Central memory CD8-positive, alpha-beta T cell (primary cell): ENCODE measurements at regions not wholly inside any gene's neighbourhood (a gene's known extent, or its start where the extent isn't known, plus 50 kb on each side); places are given as distances from the start of the nearest gene placed in this dataset.

Source experiments
- ATAC-seq: fragments of 150-1000 bp; cut with Tn5 transposase; replicated peaks from 2 replicates; pipeline ENCODE4 v1.10.0; 2022; ENCODE audit warnings: mild to moderate bottlenecking, moderate FRiP score, moderate number of reproducible peaks; ENCODE audit not compliant: poor library complexity, severe bottlenecking; ENCODE audit errors: extremely low read depth
- DNase-seq, 2 donors: peaks; one replicate each; pipeline ENCODE4 v3.0.0; 2021; ENCODE audit warnings: low spot score in 2 of 2
- H3K27ac Mint-ChIP-seq: one replicate; pipeline ENCODE4 v1.8.0; 2022; ENCODE audit warnings: low read depth, mild to moderate bottlenecking, moderate library complexity, mixed read lengths
- H3K27me3 Mint-ChIP-seq: one replicate; pipeline ENCODE4 v1.8.0; 2022; ENCODE audit warnings: mixed read lengths
- H3K36me3 Mint-ChIP-seq: one replicate; pipeline ENCODE4 v1.8.0; 2022; ENCODE audit warnings: mild to moderate bottlenecking, moderate library complexity, mixed read lengths; ENCODE audit not compliant: insufficient read depth
- H3K4me1 Mint-ChIP-seq: one replicate; pipeline ENCODE4 v1.8.0; 2022; ENCODE audit warnings: mixed read lengths
- H3K4me3 Mint-ChIP-seq: one replicate; pipeline ENCODE4 v1.8.0; 2022; ENCODE audit warnings: mild to moderate bottlenecking, moderate library complexity, mixed read lengths
- H3K9me3 Mint-ChIP-seq: one replicate; pipeline ENCODE4 v1.8.0; 2022; ENCODE audit warnings: mixed read lengths

DNA sequence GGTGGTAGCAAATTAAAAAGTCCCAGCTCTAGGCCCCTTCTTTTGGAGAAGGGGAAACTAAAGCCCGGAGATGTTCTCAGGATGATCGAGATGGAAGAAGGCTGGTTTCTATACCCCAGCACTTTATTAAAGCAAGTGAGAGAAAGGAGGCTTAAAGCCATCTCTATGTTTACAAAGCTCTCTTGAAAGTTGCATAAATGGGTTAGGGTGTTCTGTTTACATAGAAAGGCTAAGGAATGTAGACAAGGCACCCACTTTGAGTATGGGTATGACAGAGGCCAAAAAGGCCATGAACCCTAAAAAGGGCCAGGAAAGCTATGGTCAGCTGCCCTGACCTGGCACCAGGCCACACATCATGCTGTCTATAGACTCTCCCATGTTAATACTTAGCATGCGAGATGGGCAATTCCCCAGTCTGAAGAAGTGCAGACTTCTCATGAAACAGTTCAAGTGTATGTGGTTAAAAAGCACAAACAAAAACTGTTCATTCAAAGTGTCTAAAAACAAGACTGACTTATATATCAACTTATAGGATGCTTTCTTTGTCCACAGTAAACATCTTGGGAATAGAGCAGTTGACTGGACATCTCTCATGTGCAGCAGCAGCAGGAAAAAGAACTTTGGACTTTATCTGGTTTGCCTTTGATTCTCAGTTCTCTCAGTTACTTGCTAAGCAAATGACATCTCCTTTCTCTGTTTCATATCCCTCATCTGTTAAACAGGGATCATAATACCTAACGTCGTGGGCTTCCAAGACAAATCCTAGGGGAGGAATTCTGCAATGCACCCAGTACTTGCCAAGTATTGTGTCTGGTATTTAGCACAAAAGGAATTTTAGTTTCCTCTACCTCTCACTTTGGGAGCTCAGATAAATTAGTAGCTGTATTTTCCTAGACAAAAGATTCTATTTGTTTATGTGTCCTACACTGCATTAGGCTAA lies 521.6 kb downstream of the PLPP3 start:
- no peak for ATAC-seq
- Mint-ChIP-seq H3K36me3 (no peaks in the 10 kb centered on the region), H3K4me3 (no peak overlapping the region), H3K4me1 (no peaks in the 10 kb centered on the region), H3K27me3 (no peaks in the 10 kb centered on the region), H3K27ac (no peak overlapping the region), H3K9me3 (peaks cover 6% of the 10 kb centered on the region)
- no peak for DNase-seq

DNA sequence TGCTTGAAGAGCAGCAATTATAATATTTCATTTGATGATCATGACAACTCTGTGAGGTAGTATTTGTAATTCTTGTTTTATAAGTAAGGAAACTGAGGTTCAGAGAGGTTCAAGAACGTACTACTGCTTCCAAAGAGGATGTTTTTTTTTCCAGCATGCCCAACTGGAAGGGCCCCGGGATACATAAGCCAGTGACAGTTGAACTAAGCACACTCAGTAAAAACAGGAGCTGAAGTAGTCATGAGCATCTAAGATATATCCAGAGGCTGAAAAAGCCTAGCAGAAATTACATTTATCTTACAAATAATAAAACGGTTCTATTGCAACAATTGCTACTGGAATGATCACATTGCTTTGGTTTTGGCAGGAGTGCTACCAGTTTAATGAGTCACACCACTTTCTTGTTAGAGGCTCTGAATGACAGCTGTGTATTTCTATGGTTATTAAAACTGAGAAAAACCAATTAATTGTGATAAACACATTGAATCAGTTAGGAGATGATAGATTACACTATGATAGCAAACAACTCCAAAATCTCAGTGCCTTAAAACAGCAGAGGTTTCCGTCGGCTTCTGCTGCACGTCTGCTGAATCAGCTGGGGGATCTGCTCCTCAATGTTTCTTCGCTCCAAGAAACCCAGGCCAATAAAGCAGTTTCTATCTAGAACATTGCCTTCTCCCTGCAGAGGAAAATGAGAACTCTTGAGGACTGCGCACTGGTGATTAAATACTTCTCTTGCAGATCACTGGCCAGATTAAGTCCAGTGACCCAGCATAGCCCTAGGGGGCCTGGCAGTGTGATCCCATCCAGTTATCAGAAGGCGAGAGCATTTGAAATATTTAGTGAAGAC lies 522.7 kb downstream of the PLPP3 start:
- ATAC-seq: no peak
- H3K4me1 Mint-ChIP-seq: no peaks in the 10 kb centered on the region
- H3K4me3 Mint-ChIP-seq: no peak overlapping the region
- no peak for DNase-seq
- H3K27me3 Mint-ChIP-seq: no peaks in the 10 kb centered on the region
- no peaks in the 10 kb centered on the region for H3K9me3 Mint-ChIP-seq
- H3K36me3 Mint-ChIP-seq: no peaks in the 10 kb centered on the region
- no peak overlapping the region for H3K27ac Mint-ChIP-seq

- Mint-ChIP-seq H3K4me1 (no peaks in the 10 kb centered on the region), H3K27me3 (no peaks in the 10 kb centered on the region), H3K4me3 (no peak overlapping the region), H3K27ac (no peak overlapping the region), H3K9me3 (no peaks in the 10 kb centered on the region), H3K36me3 (no peaks in the 10 kb centered on the region)
- ATAC-seq: no peak
- DNase-seq: no peak
Measured at GRCh38 chr1:56054959-56055358, 524.4 kb downstream of the PLPP3 start.

DNA sequence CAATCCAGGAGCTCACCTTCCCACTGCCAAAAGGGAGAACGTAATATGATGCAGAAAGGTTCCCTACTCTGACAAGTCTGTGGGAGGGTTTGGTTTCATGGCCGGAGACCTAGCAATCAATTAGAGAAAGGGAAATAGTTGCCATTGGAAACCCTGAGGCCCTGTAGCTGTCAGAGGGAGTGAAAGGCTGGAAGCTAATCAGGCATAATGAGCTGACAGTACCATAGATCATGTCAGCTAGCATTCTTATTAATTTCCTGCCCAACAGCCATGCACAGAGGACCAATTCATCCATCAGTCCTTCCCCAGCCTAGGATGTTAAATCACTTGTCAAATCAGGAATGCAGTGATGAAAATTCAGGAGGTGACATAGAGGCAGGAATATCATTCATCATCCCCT lies 527.3 kb downstream of the PLPP3 start:
- Mint-ChIP-seq H3K27ac (no peak overlapping the region), H3K4me1 (no peaks in the 10 kb centered on the region), H3K4me3 (no peak overlapping the region), H3K9me3 (no peaks in the 10 kb centered on the region), H3K27me3 (no peaks in the 10 kb centered on the region), H3K36me3 (no peaks in the 10 kb centered on the region)
- DNase-seq (no peak), ATAC-seq (no peak)

DNA sequence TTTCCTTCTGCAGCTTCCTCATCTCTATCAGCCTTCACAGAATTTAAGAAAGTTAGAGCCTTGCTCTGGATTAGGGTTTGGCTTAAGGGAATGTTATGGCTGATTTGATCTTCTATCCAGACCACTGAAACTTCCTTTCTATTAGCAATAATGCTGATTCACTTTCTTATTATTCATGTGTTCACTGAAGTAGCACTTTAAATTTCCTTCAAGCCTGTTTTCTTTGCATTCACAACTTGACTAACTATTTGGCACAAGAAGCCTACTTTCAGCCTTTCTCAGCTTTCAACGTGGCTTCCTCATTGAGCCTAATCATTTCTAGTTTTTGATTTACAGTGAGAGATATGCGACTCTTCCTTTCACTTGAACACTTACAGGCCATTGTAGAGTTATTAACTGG lies 528.5 kb downstream of the PLPP3 start:
- ATAC-seq: no peak
- Mint-ChIP-seq H3K9me3 (no peaks in the 10 kb centered on the region), H3K27ac (no peak overlapping the region), H3K27me3 (no peaks in the 10 kb centered on the region), H3K36me3 (no peaks in the 10 kb centered on the region), H3K4me3 (no peak overlapping the region), H3K4me1 (no peaks in the 10 kb centered on the region)
- DNase-seq: no peak

- Mint-ChIP-seq H3K36me3 (no peaks in the 10 kb centered on the region), H3K27ac (no peak overlapping the region), H3K4me1 (no peaks in the 10 kb centered on the region), H3K27me3 (no peaks in the 10 kb centered on the region), H3K4me3 (no peak overlapping the region), H3K9me3 (no peaks in the 10 kb centered on the region)
- no peak for DNase-seq
- no peak for ATAC-seq
Measured at GRCh38 chr1:56045477-56045876, 533.9 kb downstream of the PLPP3 start.

DNA sequence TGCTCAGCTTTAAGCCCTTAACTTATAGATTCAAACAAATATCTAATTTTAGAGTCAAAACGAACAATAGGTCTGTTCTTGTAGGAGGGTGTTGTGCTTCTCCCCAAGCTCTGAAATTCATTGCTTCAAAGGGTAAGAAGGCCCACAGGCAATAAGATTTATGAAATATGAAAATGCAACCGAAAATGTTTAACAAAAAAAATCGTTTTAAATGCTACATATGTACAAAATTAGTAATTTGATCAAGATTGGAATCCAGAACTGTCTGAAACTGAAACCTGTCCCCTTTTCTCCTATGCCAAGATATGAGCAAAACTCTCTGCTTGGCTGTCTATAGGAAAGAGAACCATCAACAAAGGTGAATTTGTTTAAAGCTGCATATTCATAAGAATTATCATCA lies 534.3 kb downstream of the PLPP3 start:
- DNase-seq: no peak
- Mint-ChIP-seq H3K36me3 (no peaks in the 10 kb centered on the region), H3K27ac (no peak overlapping the region), H3K27me3 (no peaks in the 10 kb centered on the region), H3K4me1 (no peaks in the 10 kb centered on the region), H3K9me3 (no peaks in the 10 kb centered on the region), H3K4me3 (no peak overlapping the region)
- no peak for ATAC-seq

GRCh38 chr1:56036479-56036878 lies 542.9 kb downstream of the PLPP3 start:
- Mint-ChIP-seq H3K27ac (no peak overlapping the region), H3K4me3 (no peak overlapping the region), H3K9me3 (no peaks in the 10 kb centered on the region), H3K27me3 (peaks cover 7% of the 10 kb centered on the region), H3K36me3 (no peaks in the 10 kb centered on the region), H3K4me1 (no peaks in the 10 kb centered on the region)
- DNase-seq (no peak), ATAC-seq (no peak)

- ATAC-seq: no peak
- no peaks in the 10 kb centered on the region for H3K36me3 Mint-ChIP-seq
- H3K9me3 Mint-ChIP-seq: no peaks in the 10 kb centered on the region
- peaks cover 7% of the 10 kb centered on the region for H3K27me3 Mint-ChIP-seq
- H3K4me1 Mint-ChIP-seq: no peaks in the 10 kb centered on the region
- DNase-seq: no peak
- no peak overlapping the region for H3K27ac Mint-ChIP-seq
- no peak overlapping the region for H3K4me3 Mint-ChIP-seq
Measured at GRCh38 chr1:56034847-56035481, 544.4 kb downstream of the PLPP3 start.

DNA sequence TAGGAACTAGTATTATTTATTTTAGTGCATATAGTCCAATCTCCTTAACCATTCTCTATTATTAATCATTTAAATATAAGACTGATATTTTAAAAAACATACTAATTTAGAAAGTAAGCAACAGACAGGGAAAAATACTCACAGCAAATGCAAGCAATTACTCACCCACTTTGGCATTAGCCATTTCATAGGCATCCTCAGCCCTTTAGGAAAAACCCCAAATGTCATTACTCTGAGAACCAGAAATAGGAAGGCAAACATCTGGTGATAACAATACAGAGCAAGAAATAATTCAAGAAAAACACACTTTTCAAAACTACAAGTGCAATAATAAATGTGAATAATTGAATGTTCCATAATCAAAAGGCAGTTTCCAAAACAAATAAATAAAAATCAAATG lies 545.1 kb downstream of the PLPP3 start:
- Mint-ChIP-seq H3K9me3 (no peaks in the 10 kb centered on the region), H3K36me3 (no peaks in the 10 kb centered on the region), H3K27ac (no peak overlapping the region), H3K4me3 (no peak overlapping the region), H3K4me1 (no peaks in the 10 kb centered on the region), H3K27me3 (peaks cover 7% of the 10 kb centered on the region)
- ATAC-seq (no peak), DNase-seq (no peak)

DNA sequence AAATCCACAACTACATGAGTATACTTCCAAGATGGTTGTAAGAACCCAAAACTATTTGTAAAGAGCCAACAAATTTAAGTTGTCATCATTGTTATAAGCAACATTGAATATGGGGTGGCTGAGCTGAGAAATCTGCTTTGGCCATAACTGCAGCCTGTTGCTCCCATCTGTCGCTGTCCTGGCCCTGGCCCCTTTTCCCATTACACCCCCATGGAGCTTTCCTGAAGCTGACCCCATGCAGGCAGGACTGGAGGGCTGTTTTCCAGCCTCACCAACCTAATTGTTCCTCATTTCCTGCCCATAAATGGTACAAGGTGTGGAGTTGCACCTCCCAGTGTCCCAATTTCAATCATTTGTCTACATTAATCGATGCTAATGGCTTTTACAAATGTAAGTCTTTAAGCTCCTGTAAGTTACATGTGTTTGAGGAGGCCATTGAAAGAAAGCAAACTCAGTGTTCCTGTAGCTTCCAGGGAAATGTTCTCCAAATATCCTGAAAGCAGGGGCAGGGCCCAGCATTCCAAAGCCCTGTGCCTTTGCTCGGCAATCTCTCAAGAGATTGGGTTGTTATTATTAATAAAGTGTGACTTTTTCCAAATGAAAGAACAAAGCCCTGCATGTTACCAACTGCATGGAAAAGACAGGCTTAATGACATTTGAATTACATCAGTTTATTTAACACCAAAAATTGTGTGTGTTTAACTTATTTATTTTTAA lies 545.9 kb downstream of the PLPP3 start:
- no peak for ATAC-seq
- Mint-ChIP-seq H3K9me3 (no peaks in the 10 kb centered on the region), H3K27ac (no peak overlapping the region), H3K4me1 (no peaks in the 10 kb centered on the region), H3K36me3 (no peaks in the 10 kb centered on the region), H3K4me3 (no peak overlapping the region), H3K27me3 (peaks cover 7% of the 10 kb centered on the region)
- no peak for DNase-seq

GRCh38 chr1:56032096-56032676 lies 547.2 kb downstream of the PLPP3 start:
- ATAC-seq: no peak
- Mint-ChIP-seq H3K27ac (no peak overlapping the region), H3K4me3 (no peak overlapping the region), H3K36me3 (no peaks in the 10 kb centered on the region), H3K4me1 (no peaks in the 10 kb centered on the region), H3K27me3 (peaks cover 7% of the 10 kb centered on the region), H3K9me3 (no peaks in the 10 kb centered on the region)
- no peak for DNase-seq
